ENCODE measurements at regions not wholly inside any gene's neighbourhood (a gene's known extent, or its start where the extent isn't known, plus 50 kb on each side); places are given as distances from the start of the nearest gene placed in this dataset.

DNA sequence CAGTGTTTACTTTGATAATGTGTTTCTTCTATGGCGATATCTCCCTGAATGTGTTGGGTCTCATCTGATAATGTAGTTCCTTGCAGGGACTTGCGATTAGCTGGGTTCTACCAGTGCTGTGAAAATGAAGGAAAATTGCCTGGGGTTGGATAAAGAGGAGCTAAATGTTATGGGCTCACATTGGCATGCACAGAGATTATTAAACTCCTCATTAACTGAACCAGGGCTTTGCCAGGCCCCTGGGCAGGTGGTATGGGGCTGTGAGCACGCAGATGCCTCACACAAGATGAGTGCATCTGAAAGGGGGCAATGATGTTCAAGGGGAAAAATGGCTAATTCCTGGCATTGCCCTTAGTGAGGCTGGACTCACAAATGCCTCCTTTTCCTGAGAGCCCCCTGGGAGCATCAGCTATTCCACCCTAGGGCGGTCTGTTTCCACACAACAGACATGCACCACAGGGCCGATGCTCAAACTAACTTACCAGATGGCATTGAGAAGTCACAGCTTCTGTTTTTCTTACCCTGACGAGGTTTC, 321.1 kb downstream of the SEC16B start:
- no peak for TF ChIP-seq CTCF (IDR thresholded peaks at IDR 0.05)
- TF ChIP-seq POLR2A (IDR thresholded peaks at IDR 0.05): no peak

All from adrenal gland (tissue), 5 donors.